ENCODE measurements at regions not wholly inside any gene's neighbourhood (a gene's known extent, or its start where the extent isn't known, plus 50 kb on each side); places are given as distances from the start of the nearest gene placed in this dataset.

DNA sequence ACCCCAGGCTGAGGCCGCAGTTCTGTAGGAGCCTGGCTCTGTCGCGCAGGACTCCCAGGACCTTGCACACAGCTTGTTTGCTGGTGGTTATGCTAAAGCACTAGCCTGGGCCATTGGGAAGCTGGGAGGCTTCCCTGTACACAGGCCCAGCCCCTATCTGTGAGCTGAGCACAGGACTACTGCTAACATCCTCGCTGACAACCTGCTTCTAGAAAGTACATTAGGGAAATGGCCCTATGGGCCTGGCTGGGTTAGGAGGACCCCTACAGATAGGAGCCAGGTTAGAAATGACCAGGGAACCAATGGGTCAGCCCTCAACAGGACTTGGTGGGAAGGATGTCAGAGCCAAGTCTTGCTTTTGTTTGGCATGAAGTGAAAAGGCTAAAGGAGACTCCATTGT lies 219.4 kb upstream of the LNX1 start:
- no peak for TF ChIP-seq KIAA2018 (CRISPR knock-in tag; IDR thresholded peaks at IDR 0.05; ENCODE audit: borderline replicate concordance)
- no peak for TF ChIP-seq CREB1 (IDR thresholded peaks at IDR 0.05)
- no peak for TF ChIP-seq CREB1 (CRISPR knock-in tag; IDR thresholded peaks at IDR 0.05)
- TF ChIP-seq HDAC6 (IDR thresholded peaks at IDR 0.05; ENCODE audit: low read depth, low read length): no peak
- no peak for TF ChIP-seq WIZ (CRISPR knock-in tag; IDR thresholded peaks at IDR 0.05)
- TF ChIP-seq CHD2 (IDR thresholded peaks at IDR 0.05; ENCODE audit: low read depth, low read length): no peak
- TF ChIP-seq ZNF652 (CRISPR knock-in tag; IDR thresholded peaks at IDR 0.05; ENCODE audit: borderline replicate concordance, low read depth): no peak
- TF ChIP-seq THAP11 (CRISPR knock-in tag; IDR thresholded peaks at IDR 0.05): no peak
- TF ChIP-seq MEIS1 (CRISPR knock-in tag; IDR thresholded peaks at IDR 0.05; ENCODE audit: borderline replicate concordance): no peak
- TF ChIP-seq ZKSCAN1 (IDR thresholded peaks at IDR 0.05; ENCODE audit: low read length): no peak
